ENCODE measurements at regions not wholly inside any gene's neighbourhood (a gene's known extent, or its start where the extent isn't known, plus 50 kb on each side); places are given as distances from the start of the nearest gene placed in this dataset.

DNA sequence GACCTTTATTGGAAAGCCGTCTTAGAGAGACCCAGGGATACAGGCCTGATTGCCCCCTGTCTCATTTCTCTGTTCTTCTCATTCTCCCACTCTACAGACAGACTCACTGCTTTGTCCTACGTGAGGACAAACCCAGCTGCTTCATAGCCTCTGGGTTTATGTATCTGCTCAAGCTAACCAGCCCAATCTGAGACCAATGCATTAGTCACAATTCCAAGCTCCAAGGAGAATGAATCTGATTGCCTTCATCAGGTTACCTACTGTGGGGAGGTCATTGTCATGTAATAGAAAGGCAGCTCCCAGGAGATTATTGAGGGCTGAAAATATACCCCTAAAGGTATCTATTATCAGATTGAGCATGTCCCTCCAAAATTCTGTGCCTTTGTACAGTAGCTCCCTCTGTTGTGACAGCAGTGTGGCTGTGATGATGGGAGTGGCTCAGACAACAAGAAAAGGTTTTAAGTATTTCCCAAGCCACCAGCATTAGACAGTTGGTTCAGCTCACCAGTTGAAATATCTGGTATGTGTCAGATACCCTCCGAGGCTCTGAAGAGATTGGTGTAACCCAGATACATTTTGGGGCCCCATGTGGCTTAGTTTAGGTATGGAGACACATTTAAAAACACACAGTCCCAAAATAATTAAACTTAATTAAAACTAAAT is 123.1 kb upstream of the EEPD1 start:
- DNase-seq (ENCODE audit: low read depth in 4 of 4, low spot score in 3 of 4), result no peak

DNA sequence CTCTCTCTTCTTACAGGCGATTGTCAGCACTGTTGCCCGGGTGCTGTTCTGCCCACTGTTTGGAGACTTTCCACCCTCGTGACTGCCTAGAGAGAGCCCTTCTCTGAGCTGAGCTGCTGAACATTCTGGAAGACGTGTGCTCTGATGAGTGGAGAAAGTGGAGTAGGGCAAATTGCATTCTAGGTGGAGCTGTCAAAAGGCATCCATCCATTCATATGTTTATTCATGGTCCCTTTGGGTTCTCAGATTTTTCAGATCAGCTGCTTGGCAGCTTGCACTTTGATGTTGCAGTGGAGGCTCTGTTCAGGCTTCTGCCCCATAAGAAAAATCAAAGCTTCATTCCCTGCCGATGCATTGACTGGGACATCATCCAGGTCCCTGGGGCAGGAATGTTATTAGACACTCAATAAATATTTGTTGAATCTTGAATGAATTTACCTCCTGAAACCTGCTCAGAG is 120.7 kb upstream of the EEPD1 start:
- no peak for DNase-seq (ENCODE audit: low read depth in 4 of 4, low spot score in 3 of 4)

DNA sequence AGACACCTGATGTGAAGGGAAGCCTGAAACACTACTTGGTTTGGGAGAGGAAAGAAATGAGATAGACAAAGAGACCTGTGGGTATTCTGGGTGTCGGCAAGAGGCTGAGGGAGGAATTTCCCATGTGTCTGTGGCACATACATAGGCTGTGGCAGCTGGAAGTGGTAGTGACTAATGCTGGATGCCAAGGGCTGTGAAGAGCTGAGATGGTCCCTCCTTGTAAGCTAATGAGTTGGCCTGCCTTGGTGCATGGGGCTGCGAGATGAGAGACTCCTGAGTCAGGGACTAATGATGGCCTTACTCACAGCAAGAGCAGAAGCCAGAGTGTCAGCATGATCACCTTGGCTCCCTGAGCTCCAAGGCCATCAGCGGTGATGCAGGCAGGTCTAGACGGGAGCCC is 119.0 kb upstream of the EEPD1 start:
- no peak for DNase-seq (ENCODE audit: low read depth in 4 of 4, low spot score in 3 of 4)

DNA sequence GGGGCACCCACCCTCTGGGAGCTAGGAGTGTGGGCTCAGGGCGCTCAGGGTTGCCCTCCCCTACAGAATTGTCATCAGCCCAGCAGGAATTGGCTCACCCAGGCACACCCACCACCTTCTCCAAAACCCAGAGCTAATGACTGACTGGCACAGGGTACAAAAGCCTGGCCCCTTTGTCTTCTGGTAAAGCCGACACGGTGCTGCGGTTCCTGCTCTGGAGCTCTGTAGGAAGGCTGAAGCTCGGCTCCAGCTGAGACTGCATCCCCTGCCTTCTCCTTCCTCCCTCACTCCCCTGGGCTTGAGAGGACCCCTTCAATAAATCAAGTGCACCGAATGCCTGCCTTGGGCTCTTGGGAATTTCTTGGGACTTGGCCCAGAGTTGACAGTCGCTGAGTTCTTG is 117.9 kb upstream of the EEPD1 start:
- no peak for DNase-seq (ENCODE audit: low read depth in 4 of 4, low spot score in 3 of 4)

DNA sequence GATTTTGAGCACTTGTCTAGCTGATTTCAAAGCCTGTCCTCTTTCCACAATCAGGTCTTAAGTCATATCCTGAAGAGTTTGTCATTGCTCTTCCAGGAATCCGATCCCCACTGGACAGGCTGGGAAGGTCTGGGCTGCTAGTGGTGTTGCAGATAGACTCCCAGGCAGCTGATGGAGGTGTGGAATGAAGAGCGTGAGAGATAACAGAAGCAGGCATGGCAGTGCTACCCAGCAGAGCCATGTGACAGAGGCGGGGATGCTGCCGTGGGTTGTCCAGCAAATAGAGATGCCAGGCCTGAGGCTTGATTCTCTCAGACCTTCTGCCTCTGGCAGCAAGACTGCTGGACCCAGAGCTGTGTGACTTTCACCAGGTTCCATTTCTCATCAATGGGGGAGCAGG is 116.5 kb upstream of the EEPD1 start:
- DNase-seq (ENCODE audit: low read depth in 4 of 4, low spot score in 3 of 4), result no peak

DNA sequence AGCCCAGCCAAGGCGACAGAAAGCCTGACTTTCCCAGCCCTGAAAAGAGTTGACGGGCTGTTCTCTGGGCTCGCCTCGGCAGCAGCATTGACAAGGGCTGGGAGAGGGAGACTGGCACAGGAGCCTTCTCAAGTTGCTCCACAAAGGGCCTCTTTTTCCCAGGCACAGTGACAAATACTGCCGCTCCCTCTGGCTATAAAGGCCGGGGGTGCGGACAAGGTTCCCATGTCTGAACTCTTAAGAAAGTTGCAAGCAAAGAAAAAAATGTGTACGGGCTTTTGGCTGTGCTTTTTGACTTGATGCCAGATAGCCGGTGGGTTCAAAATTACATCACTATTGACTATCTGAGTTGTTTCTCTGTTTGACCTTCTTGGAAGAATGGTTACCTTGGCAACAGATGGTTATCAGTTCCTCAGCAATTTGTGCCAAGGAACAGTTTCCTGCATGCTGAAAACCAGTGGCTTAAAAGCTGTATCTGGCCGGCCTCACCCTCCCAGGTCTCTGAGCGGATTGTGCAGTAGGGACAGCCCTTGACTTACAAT is 115.9 kb upstream of the EEPD1 start:
- peak; percentile 50 to 69 (median 64) for DNase-seq (ENCODE audit: low read depth in 4 of 4, low spot score in 3 of 4)

DNA sequence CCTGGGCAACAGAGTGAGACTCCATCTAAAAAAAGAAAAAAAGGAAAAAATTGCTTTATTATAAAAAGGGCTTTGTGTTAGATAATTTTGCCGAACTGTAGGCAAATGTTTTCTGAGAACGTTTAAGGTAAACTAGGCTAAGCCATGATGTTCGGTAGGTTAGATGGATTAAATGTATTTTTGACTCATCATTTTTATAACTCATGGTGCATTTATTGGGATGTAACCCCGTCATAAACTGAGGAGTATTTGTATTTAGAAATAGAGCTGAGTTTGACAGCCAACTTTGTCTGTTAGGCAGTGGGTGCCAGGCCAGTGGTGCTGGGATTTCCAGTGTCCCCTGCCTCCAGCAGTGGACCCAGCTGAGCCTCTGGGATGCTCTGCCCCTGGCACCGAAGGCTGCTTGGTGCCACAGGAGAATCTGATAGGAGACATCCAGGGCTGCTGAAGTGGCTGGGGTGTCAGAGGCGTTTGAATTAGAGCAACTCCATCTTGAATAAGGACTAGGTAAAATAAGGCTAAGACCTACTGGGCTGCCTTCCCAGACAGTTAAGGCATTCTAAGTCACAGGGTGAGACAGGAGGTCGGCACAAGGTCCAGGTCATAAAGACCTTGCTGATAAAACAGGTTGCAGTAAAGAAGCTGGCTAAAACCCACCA is 114.9 kb upstream of the EEPD1 start:
- DNase-seq (ENCODE audit: low read depth in 4 of 4, low spot score in 3 of 4), result no peak

DNA sequence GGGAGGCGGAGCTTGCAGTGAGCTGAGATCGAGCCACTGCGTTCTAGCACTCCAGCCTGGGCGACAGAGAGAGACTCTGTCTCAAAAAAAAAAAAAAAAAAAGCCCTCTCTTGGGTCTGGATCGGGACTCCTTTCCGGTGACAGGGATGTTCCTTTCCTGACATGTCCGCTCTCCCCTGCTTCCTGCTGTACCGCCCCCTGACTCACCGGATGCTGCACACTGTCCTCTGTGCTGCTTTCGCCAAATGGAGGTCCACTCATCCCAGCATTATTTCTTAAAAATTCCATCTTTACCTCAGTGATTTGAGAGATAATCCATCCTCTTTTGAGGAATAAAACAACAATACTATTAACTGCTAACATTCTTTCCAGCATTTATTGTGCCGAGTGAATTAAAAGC is 113.8 kb upstream of the EEPD1 start:
- DNase-seq (ENCODE audit: low read depth in 4 of 4, low spot score in 3 of 4), result no peak

DNA sequence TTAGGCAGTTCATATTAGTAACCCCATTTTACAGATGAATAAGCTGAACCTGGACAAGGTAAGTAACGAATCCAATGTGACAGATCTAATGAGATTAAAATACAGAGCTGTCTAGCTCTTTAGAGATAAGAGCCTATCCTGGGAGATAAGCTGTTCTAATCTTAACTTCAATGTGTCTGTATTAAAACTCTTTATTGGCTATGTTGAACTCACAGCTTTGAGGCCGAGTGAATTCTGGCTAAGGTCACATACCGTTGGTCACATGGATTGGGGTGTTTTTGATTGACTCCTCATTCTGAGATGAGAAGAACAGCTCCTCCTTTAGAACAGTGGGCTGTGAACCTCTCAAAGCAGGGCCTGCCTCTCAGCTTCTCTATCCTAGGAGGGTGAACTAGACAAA is 113.4 kb upstream of the EEPD1 start:
- no peak for DNase-seq (ENCODE audit: low read depth in 4 of 4, low spot score in 3 of 4)

DNA sequence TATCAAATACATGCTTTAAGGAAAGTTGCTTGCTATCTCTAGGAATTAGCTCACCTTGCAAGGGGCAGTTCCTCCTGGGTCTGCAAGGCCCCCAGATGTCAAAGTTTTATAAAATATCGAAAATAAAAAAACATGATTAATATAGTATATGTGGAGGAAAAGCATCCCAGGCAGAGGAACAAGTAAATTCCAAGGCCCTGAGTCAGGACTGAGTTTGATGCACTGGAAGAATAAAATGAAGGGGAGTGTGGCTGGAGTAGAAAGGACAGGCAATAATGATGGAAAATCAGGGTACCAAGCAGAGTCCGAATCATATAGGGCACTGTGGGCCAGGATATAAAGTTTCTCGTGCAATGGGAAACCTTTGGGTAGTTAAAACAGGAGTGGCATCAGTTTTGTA is 112.4 kb upstream of the EEPD1 start:
- DNase-seq (ENCODE audit: low read depth in 4 of 4, low spot score in 3 of 4), result no peak

DNA sequence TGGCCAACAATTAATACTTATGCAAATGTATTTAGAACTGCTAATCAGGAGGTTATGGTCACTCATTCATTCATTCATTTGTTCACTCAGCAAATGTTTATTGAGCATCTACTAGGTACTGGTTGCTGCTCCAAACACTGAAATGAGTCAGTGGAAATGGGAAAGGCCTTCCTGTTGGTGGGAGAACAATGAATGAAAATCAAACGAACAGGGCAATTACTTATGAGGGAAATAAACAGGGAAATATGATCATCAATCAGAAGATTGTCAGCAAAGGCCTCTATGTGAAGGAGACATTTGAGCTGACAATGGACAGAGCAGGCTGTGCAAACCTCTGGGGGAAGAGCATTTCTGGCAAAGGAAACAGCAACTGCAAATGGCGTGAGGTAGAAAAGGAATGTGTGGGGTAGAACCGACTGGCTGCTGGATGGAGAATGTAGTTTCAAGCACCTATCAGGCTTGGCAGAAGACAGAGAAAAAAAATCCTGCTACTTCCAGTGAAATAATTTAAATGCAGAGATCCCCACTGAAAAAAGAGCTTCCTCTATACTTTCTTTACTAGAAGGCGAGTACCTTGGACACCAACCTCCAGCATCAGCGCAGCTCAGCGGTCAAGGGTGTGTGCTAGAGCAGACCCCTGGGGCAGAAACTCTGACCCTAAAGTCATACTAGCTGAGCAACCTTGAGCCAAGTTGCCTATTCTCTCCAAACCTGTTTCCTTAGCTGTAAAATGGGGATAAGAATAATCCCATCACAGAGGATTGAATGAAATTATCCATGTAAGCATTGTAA is 108.8 kb upstream of the EEPD1 start:
- DNase-seq (ENCODE audit: low read depth in 4 of 4, low spot score in 3 of 4), result no peak

DNA sequence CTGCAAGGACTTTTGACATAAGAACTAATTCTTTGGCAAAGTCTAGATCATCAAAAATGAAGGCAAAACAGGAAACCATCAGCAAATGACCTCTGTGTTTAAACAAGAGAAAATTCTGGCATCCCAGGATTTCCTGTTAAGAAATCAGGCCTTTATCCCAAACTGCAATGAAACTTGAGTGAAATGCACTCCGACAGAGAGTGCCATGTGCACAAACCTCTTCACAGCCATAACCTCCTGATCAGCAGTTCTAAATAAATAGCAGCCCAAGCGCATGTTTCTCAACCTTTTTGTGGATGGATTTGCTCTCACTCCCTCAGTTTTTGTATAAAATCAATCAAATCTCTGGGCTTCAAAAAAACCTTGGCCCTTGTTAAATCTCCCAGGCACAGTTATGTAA is 107.7 kb upstream of the EEPD1 start:
- no peak for DNase-seq (ENCODE audit: low read depth in 4 of 4, low spot score in 3 of 4)

DNA sequence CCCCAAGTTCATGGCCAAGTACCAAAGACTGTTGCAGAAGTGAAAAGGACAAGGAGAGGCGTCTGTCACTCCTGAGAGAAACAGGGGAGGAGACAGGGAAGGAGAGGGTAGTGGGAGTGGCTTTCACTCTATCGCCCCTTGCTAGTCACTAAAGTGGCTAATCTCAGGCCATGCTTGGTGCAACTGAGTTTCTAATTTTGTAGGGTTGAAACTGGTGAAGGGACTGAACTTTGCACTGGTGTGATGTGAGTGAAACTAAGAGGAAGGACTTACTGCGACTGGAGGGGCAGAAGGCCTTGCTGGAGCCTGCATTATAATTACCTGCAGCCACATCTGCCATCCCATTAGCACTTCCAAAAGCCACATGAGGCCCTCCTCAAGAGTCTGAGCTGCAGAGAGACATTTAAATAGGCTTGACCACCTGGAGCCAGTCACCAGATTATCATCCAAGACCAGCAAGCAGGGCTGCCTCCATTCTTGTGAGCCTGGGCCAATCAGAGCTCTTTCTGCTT is 107.2 kb upstream of the EEPD1 start:
- no peak for DNase-seq (ENCODE audit: low read depth in 4 of 4, low spot score in 3 of 4)

DNA sequence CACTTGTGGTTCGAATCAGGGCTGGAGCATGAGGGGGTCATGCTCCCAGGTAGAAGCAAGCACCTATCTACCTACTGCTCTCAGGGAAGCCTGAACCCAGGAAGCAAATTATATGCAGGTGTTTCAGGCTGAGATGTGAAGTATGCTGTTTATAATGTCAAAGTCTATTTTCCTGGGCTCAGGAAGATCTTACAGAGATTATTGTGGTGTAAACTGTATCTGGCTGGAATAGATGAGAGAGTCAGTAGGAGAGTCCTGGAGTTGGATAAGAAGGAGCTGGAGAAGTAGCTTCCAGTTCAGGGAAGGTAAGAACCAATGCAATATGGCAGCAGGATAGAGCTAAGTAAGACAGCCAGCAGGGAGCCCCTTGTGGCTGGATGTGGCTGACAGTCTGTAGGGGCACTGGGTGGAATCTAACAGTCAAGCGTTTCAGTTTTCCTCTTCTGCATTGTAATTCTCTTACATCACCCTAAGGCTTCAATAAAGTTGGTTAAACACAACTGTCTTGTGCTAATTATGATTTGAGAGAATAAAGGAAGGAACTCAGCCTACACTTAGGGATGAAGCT is 105.9 kb upstream of the EEPD1 start:
- no peak for DNase-seq (ENCODE audit: low read depth in 4 of 4, low spot score in 3 of 4)

DNA sequence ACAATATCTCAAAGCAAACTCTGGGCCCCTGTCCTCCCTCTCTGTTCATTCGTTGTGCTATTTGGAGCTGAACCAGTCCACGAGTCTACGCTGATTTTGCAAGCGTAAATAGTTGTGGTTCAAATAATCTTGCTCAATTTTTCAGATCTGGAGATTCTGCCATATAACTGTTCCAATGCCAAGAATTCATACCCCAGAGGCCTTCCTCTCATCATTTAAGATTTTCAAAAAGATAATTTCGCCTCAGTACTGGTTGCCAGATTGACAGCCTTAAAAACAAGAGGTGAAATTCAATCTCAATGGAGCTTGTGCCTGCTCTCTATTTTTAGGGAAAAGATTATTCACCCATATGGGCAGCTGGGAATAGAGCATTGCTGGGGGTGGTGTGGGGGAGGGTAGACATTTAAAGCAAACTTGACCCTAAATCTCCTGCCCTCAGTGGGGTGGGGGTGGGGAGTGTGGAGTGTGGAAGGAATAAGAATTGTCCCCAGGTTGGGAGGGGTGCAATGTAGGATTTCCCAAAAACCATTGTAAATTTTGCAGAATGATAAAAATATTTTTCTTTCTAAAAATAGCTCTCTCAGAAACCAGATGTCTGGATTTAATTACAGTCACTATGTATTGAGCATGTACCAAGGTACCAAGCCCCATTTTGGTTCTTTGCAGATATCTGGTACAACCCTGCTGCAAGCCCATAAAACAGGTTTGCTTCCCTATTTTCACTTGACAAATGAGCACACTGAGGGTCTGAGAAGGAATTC is 104.7 kb upstream of the EEPD1 start:
- no peak for DNase-seq (ENCODE audit: low read depth in 4 of 4, low spot score in 3 of 4)

DNA sequence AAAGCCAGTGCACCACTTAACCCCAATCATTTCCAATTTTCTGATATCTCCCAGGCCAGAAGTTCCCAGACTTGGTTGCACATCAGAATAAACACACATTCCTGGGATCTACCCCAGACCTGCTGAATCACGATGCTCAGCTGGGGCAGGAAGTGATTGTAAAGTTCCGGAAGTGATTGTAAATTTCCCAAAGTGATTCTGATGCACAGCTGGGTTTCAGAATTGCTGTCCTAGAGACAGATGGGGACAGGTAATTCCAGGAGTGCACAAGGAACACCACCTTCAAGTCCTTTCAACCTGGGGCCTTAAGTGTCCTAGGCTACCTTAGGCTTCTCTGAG is 104.2 kb upstream of the EEPD1 start:
- DNase-seq (ENCODE audit: low read depth in 4 of 4, low spot score in 3 of 4), result no peak

DNA sequence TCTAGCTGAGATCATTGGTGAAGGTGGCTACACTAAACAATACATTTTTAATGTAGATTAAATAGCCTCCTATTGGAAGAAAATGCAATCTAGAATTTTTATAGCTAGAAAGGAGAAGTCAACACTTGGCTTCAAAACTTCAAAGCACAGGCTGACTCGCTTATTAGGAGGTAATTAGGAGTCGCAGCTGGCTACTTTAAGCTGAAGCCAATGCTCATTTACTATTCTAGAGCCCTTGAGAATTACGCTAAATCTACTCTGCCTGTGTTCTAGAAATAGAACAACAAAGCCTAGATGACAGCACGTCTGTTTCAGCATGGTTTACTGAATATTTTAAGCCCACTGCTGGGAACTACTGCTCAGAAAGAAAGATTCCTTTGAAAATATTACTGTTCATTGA is 101.6 kb upstream of the EEPD1 start:
- no peak for DNase-seq (ENCODE audit: low read depth in 4 of 4, low spot score in 3 of 4)

DNA sequence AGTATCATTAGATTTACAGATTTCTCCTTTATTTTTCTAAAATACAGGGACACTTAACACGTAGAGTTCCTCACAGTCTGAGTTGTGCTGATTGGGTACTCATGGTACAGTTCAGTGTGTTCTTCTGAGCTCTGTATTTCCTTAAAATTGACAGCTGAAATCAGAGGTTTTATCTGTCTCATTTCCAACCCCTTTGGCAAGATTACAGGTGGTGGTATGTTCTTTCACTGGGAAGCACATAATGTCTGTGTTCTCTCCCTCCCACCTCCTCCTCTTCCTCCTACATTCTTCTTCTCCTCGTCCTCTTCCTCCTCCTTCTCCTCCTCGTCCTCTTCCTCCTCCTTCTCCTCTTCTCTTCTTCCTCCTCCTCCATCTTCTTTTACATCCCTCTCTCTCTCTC is 99.5 kb upstream of the EEPD1 start:
- DNase-seq (ENCODE audit: low read depth in 4 of 4, low spot score in 3 of 4), result no peak

DNA sequence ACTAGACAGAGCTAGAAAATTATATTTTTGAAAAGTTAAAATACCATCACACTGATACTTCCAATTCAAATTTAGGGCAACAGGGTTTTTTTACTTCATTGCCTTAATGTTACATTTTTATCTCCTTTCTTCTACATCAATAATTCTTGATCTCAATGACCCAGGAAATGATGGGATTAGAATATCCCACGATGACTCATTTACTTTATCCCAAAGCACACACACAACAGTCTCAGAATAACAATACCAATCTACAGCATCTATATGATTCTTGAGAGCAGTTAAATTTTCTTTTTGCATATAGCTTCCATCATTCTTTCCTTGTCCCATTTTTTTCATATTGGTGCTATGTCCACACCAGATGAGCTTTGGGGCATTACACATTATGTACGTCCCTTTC is 98.4 kb upstream of the EEPD1 start:
- DNase-seq (ENCODE audit: low read depth in 4 of 4, low spot score in 3 of 4), result no peak

DNA sequence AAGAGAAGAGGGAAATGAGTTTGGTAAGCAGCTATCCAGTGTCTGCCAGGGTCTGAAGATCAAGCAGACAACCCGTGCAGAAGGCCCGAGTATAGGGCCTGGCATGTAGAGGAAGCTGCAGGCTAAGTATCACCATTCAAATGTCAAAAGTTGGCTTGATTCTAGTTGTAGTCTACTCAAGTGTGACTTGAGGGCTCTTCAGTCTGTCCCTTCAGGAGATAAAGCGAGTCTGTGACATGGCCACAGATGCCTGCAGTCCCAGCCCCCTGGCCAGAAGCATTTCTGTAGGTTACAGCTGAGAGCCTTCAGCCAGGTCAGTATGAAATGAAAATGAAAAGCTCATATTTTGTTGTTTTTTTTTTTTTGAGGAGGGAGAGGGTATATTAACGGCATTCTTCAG is 97.8 kb upstream of the EEPD1 start:
- no peak for DNase-seq (ENCODE audit: low read depth in 4 of 4, low spot score in 3 of 4)

DNA sequence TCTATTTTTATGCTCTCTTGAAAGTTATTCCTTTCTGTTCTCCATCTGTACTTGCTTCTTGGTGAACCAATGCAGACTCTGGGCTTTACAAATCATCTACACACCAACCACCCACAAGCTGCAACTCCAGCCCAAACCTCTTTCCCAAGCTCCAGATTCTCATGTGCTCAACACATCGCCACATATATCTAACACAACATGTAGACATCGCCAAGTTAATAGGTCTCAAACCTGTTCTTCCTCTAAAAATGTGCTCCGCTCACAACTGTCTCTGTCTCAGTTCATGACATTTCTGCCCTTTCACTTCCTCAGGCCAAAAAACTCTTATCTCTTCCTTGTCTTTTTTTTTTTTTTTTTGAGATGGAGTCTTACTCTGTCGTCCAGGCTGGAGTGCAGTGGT is 95.7 kb upstream of the EEPD1 start:
- DNase-seq (ENCODE audit: low read depth in 4 of 4, low spot score in 3 of 4), result no peak
